22Rv1 (cell line): ENCODE measurements at regions not wholly inside any gene's neighbourhood (a gene's known extent, or its start where the extent isn't known, plus 50 kb on each side); places are given as distances from the start of the nearest gene placed in this dataset.

Source experiments
- CTCF ChIP-seq: fragments of 450-650 bp; IDR thresholded peaks from 2 replicates; pipeline ENCODE4 v1.5.1; 2017; ENCODE audit warnings: mild to moderate bottlenecking
- ZFX ChIP-seq: fragments of 450-650 bp; IDR thresholded peaks from 2 replicates; pipeline ENCODE4 v1.6.1; 2017; ENCODE audit warnings: antibody characterized with exemption, borderline replicate concordance

- TF ChIP-seq CTCF = no peak
- no peak for TF ChIP-seq ZFX
Measured at GRCh38 chr9:26462751-26463150, 429.9 kb downstream of the CAAP1 start.
